GM12864 (cell line): ENCODE measurements at regions not wholly inside any gene's neighbourhood (a gene's known extent, or its start where the extent isn't known, plus 50 kb on each side); places are given as distances from the start of the nearest gene placed in this dataset.
"Not testable (repeated sequence)": the region's sequence is repeated elsewhere in the genome, so short reads cannot be mapped to it uniquely, and the experiment has no call there.

Source experiments
- DNase-seq: peaks from one replicate; pipeline ENCODE4 v3.0.0-alpha.2; 2011; ENCODE audit warnings: low read depth
- H3K4me3 ChIP-seq: 2 replicates; pipeline ENCODE4 v1.5.1; 2011; ENCODE audit warnings: mild to moderate bottlenecking, low read depth, low read length, control low read depth
- CTCF ChIP-seq: IDR thresholded peaks from 2 replicates; pipeline ENCODE4 v1.5.1; 2011; ENCODE audit warnings: low read depth, mild to moderate bottlenecking, moderate library complexity, low read length, control low read depth, inconsistent platforms; ENCODE audit errors: missing control alignments

- H3K4me3 ChIP-seq = no peak overlapping the region
- DNase-seq = no peak
These were observed 180.8 kb upstream of the PLN start for GRCh38 chr6:118367314-118367713.

GRCh38 chr6:118370722-118371121, 177.4 kb upstream of the PLN start:
- no peak for DNase-seq
- H3K4me3 ChIP-seq = no peak overlapping the region

More at GRCh38 chr6:118367314-118367713, 180.8 kb upstream of the PLN start:
- no peak for TF ChIP-seq CTCF

GRCh38 chr6:118371955-118372354, 176.1 kb upstream of the PLN start:
- no peak overlapping the region for H3K4me3 ChIP-seq
- TF ChIP-seq CTCF = no peak
- no peak for DNase-seq

More at GRCh38 chr6:118370722-118371121, 177.4 kb upstream of the PLN start:
- TF ChIP-seq CTCF = no peak

GRCh38 chr6:118372413-118372812, 175.7 kb upstream of the PLN start:
- no peak for TF ChIP-seq CTCF
- DNase-seq = no peak
- no peak overlapping the region for H3K4me3 ChIP-seq

- no peak overlapping the region for H3K4me3 ChIP-seq
- no peak for TF ChIP-seq CTCF
- no peak for DNase-seq
These were observed 170.2 kb upstream of the PLN start for GRCh38 chr6:118377711-118378414.

- H3K4me3 ChIP-seq, DNase-seq: not testable (repeated sequence)
These were observed 167.5 kb upstream of the PLN start for GRCh38 chr6:118380620-118381019.

GRCh38 chr6:118382126-118382525, 166.0 kb upstream of the PLN start:
- no peak overlapping the region for H3K4me3 ChIP-seq
- no peak for DNase-seq
- no peak for TF ChIP-seq CTCF

GRCh38 chr6:118383924-118384323, 164.2 kb upstream of the PLN start:
- H3K4me3 ChIP-seq = no peak overlapping the region
- TF ChIP-seq CTCF = no peak
- DNase-seq = no peak
